ENCODE measurements at regions not wholly inside any gene's neighbourhood (a gene's known extent, or its start where the extent isn't known, plus 50 kb on each side); places are given as distances from the start of the nearest gene placed in this dataset.
"Not testable (repeated sequence)": the region's sequence is repeated elsewhere in the genome, so short reads cannot be mapped to it uniquely, and the experiment has no call there.

GRCh38 chr22:22697377-22698117, 53.1 kb downstream of the GGTLC2 start:
- no peak for DNase-seq

DNA sequence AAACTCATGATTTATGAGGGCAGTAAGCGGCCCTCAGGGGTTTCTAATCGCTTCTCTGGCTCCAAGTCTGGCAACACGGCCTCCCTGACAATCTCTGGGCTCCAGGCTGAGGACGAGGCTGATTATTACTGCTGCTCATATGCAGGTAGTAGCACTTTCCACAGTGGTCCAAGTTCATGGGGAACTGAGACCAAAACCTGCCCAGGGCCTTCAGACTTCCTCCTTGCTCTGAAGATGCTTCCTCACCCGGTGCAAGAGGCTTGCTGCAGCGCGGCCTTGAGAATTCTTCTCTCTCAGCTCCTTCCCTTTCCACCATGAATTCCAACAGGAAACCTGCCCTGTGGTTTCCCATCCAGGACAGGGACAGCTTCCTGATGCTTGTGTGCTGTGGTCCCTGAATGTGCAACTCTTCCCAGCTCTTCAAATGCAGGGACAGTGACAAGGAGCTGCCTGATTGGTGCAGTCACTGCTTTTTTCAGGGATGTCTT, 53.9 kb downstream of the GGTLC2 start:
- DNase-seq, result no peak

- DNase-seq, result no peak
Measured at GRCh38 chr22:22700631-22701030, 56.2 kb downstream of the GGTLC2 start.

- DNase-seq, result not testable (repeated sequence)
Measured at GRCh38 chr22:22701557-22701956, 57.1 kb downstream of the GGTLC2 start.

- no peak for DNase-seq
Measured at GRCh38 chr22:22702237-22703202, 58.1 kb downstream of the GGTLC2 start.

DNA sequence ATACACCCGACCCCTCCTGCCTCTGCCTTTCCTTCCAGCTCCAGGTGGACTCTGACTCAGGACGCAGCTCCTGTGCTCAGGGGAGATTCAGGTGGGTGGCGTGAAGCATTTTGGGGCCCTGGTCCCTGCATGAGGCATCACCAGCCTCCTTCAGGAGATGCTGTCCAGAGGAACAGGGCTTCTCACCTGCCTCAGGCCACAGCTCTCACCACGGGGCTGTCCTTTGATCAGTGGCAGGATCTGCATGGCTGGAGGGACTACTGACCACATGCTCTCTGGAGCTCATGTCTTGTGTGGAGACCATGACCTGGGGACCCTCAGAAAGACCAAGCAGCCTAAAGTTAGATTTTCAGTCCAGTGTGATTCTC, 58.8 kb downstream of the GGTLC2 start:
- DNase-seq, result no peak

DNA sequence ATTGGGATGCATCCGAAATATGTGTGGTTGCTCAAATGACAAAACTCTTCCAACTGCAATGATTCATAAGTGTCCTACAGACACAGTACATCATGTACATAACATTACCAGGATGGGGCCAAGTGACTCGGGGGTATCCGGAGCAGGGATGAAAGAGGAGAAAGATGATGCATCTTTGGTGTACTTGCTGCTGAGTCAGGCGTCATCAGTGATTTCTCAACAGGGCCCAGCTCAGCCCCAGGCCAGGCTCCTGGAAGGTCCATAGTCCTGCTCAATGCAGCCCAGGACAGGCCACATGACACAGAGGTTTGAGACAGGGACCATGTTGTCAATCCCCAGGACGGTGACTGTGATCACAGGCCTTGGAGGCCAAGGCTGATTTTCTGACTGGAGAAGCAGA, 59.3 kb downstream of the GGTLC2 start:
- DNase-seq, result no peak

DNA sequence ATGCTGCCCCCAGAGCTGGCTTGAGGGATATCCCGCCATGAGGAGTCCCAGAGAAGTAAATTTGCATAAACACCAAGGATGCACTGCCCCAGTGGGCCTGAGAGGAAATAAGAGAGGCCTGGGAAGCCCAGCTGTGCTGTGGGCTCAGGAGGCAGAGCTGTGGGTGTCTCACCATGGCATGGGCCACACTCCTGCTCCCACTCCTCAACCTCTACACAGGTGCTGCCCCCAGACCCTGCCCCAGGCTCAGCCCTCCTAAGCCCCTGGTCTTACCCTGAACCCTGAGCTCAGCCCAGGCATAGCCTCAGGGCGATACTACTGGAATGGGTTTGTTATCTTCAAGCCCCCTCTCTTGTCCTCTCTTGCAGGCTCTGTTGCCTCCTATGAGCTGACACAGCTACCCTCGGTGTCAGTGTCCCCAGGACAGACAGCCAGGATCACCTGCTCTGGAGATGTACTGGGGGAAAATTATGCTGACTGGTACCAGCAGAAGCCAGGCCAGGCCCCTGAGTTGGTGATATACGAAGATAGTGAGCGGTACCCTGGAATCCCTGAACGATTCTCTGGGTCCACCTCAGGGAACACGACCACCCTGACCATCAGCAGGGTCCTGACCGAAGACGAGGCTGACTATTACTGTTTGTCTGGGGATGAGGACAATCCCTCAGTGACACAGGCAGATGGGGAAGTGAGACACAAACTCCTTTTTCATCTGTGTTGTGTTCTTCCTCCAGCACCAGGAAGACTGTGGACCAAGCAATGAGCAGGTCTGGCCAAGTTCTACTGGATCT, 59.9 kb downstream of the GGTLC2 start:
- no peak for DNase-seq

DNA sequence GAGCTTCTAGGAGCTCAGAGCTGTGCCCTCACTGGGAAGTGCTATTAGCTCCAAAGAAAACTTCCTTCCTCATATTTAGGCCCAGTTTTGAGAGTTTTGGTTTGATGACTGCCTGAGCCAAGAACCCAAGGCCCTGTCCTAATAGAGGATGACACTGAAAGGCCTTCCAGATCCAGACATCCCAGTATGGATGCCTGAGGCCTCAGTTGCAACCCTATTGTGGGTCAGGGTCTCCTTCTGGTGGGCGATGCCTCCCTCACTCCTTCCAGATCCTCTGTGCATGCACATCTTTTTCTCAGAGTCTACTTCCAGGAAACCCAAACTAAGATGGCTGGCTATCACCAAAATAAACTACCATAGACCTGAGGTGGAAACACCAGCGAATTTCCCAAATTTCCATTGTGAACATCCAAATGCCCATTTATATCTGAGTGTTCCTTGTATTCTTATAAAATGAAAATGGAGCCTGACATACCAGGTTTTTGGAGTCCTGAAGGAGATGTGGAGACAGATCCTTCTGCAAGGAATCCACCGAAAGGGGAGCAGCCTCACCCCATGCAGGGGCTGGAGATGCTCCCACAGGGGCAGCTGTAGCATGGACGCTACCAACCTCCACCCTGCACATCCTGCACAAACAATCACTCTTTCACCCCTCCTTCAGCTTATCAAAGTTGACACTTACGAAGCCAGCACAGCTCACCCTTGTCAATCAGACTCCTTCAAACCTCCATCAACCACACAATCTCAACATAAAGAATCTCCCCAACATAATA, 61.1 kb downstream of the GGTLC2 start:
- no peak for DNase-seq

DNA sequence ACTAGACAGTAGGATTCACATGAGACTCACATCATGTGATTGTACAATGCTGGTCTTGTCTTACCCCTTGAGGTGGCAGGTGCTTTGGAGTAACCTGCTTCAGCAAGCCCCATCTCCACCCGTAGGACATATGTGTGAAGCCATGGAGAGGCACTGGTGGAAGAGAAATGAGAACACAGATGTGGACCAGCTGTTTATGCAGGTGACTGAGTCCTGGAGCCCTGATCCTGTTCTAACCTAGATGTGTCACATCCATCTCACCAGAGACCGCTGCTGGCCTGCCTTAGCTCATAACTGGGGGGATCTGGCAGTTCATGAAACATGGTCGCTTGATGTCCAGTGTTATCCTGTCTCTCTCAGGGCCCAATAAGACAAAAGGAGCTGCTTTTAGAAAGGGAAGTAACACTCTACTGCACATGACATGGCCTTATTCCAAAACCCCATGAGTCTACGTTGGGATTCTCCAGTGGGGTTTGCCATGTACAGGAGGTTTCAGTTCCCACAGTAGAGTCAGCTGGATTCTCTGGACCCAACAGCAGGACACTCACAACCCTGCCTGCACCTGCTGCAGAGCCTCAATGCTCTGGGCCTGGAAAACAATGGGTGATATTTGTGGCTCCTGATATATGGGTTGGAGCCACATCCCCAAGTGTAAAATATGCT, 62.0 kb downstream of the GGTLC2 start:
- DNase-seq, result no peak

GRCh38 chr22:22709719-22710445, 65.5 kb downstream of the GGTLC2 start:
- DNase-seq, result no peak

- peak; percentile 39 for DNase-seq
Measured at GRCh38 chr22:22710719-22711531, 66.5 kb downstream of the GGTLC2 start.

DNA sequence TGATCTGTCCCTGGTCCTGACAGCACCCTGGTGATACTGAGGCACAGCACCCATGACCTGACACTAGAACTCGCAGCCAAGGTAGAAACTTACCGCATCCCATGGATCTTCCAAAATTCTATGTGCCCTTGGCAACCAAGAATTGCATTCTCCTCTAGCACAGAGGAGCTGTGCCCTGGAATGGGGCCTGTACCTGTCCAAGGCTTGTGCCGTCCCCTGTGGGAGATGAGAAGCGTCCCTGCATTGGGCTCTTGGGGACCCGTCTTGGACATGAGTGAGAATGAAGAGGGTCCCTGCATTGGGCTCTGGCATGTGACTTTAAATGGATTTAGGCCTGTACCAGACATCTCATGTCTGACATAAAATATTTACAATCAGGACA, 67.1 kb downstream of the GGTLC2 start:
- no peak for DNase-seq

- no peak for DNase-seq
Measured at GRCh38 chr22:22712092-22712658, 67.8 kb downstream of the GGTLC2 start.

GRCh38 chr22:22712666-22713365, 68.4 kb downstream of the GGTLC2 start:
- DNase-seq, result no peak

DNA sequence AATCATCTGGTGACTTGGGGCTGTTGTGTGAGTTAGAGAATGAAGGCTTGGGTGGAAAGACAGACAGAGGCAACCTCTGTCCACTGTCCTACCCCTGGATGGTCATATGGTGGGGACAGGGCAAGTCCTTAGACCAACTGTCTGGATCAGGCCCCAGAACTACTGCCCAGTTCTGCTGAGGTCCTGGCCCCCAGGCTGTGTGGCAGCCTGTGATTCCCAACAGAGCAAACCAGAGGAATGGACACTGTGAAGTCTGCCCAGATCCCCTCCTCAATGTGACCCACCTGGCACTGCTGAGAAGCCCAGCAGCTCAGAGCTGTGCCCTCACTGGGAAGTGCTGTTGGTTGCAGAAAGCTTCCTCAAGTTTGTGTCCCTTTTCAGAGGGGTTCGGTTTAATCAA, 69.0 kb downstream of the GGTLC2 start:
- no peak for DNase-seq

DNA sequence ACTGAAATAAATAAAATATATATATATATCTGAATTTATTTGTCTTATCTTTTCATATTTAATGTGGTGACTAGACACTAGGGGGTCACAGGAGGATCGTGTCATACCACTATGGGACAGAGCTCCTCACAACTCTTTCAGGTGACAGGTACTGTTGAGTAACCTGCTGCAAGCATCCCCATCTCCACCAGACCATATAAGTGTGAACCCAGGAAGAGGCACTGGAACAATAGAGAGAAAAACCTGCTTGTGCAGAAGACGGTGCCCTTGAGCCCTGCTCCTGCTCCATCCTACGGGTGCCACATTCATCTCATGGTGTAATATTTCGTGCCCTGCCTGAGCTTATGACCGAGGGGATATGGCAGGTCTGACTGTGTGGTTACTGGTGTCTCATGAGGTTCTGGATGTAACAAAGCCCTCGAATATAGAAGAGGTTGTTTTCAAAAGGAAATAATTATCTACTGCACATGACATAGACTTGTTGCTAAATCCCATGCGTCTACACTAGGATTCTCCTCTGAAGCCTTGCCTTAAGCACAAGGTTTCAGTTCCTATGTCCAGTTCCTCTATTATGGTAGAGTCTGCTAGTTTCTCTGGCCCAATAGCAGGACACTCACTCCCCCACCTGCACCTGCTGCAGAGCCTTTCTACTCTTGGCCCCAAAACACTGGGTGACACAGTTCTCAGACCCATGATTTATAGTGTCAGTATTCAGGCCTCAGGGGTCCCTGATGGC, 70.4 kb downstream of the GGTLC2 start:
- DNase-seq, result no peak

- DNase-seq, result no peak
Measured at GRCh38 chr22:22716136-22716665, 71.8 kb downstream of the GGTLC2 start.
